Neural progenitor cell (in vitro differentiated cells): ENCODE measurements at regions not wholly inside any gene's neighbourhood (a gene's known extent, or its start where the extent isn't known, plus 50 kb on each side); places are given as distances from the start of the nearest gene placed in this dataset.

Experiments
- CTCF ChIP-seq: fragments of 200-600 bp; sonication (generic); IDR thresholded peaks from 2 replicates; pipeline ENCODE4 v1.5.1; 2017; ENCODE audit warnings: antibody characterized with exemption, mild to moderate bottlenecking
- EZH2 ChIP-seq: fragments of 200-600 bp; sonication (generic); IDR thresholded peaks from 2 replicates; pipeline ENCODE4 v1.6.1; 2017; ENCODE audit warnings: antibody characterized with exemption, mild to moderate bottlenecking, moderate library complexity
- EZH2phosphoT487 ChIP-seq: fragments of 200-600 bp; sonication (generic); IDR thresholded peaks from 2 replicates; pipeline ENCODE4 v1.6.1; 2017; ENCODE audit warnings: antibody characterized with exemption

- TF ChIP-seq CTCF (no peak), EZH2 (no peak), EZH2phosphoT487 (no peak)
Observed at GRCh38 chr6:170043150-170043819, 247.6 kb downstream of the DLL1 start.
